CD4-positive, alpha-beta T cell treated with Interleukin-2 at 100 ng/mL for 4 hours (primary cell): ENCODE measurements at regions not wholly inside any gene's neighbourhood (a gene's known extent, or its start where the extent isn't known, plus 50 kb on each side); places are given as distances from the start of the nearest gene placed in this dataset.

ENCODE experiments used
- DNase-seq: peaks from one replicate; pipeline ENCODE4 v3.0.0-alpha.2; 2020; ENCODE audit warnings: low spot score

DNA sequence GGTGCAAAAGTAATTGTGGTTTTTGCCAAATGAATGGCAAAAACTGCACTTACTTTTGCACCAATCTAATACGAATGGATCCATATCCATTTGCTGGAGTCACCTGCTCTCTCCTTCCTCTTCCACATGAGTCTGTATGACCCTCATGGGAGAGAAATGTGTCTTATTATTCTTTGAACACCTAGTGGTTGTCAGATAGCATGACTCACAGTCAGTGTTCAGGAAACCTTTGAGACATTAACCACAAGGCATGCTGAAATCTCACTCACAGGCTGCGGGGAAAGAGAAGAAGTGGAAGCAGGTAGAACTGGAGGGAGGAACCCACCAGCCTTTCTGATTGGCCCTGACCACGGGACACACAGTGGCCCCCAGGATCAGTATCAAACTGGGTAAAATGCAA lies 222.8 kb upstream of the KLF4 start:
- no peak for DNase-seq

DNA sequence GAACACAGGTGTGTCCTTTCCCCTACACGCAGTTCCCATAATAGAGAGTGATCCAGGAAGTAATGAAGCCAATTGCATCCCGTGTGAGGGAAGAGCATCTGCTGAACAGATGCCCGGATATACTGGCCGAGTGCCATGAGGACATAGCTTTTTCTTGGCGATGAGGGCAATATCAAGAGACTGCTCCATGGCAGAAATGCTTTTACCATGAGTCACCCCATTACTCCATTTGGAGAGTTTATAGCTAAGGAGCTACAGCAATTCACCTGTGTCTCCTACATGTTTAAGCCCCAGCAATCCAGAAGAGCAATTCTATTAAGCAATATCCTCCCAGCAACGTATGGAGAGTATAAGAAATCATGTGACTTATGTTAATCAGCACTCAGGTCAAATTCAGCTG lies 222.0 kb upstream of the KLF4 start:
- DNase-seq = no peak

DNA sequence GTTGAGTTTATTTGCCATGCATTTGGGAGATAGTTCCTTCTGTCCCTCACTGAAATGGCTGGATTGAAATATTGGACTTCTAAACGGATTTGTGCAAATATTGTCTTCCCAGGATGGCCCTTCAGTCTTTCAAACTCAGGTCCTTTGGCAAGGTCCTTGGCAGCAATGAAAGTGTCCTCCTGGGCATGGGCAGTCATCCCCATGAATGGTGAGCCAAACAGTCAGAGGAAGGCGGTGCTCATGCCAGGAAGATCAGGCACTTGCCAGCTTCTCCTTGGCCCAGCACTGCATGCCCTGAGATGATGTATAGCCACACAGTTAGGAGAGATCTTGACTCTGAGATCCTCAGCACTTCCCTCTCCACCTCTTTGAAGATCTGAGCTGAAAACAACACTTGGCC lies 221.4 kb upstream of the KLF4 start:
- DNase-seq = no peak

DNA sequence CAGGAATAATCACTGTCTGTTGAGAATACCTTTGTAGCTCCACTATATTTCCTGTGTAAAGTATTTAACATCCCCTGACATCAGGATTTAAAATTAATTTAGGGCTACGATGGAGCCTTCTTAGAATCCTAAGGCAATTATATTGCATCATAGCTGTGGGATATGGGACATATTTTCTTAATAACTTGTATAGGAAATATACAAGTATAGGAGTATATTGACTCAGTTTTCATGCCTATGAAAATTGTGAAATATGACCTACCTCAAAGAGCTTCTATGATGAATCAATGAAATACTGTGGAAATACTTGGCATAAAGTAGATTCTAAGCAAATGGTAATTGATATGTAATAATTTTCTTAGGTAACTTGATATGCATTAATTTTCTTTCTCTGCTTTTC lies 221.0 kb upstream of the KLF4 start:
- DNase-seq = no peak

DNA sequence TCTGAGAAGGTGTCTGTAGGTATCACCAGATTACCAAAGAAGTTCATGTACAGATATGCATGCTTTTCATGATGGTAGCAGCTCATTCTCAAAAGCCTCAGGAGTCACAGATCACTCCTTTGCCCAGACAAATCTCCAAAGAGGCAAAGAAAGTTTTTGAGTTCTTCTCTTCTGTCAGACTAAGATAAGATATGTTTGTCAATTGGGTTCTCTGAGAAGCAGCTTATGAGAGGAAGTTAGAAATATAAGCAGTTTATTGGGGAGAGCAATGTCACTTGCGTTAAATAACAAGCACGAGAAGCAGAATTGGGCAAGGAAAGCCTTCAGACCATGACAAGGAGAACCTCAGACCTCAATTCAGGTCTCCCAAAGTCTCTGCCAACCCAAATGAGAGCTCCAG lies 219.2 kb upstream of the KLF4 start:
- no peak for DNase-seq

DNA sequence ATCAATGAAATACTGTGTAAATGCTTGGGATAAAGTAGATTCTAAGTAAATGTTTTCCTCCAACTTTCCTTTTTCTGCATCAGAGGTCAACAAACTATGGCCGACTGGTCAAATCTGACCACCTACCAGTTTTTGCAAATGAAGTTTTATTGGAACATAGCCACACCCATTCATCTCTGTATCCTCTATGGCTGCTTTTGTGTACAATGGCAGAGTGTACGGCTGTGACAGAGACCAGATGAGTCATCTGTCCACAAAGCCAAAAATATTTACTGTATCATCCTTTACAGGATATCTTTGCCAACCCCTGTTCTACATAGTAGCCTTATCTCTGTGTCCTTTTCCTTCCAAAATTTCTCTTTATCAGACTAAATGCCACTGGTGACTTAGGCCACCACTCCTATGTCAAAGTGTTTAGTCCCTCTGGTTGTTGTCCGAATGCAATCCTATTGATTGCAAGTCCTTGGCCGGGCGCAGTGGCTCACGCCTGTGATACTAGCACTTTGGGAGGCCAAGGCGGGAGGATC lies 218.4 kb upstream of the KLF4 start:
- no peak for DNase-seq

DNA sequence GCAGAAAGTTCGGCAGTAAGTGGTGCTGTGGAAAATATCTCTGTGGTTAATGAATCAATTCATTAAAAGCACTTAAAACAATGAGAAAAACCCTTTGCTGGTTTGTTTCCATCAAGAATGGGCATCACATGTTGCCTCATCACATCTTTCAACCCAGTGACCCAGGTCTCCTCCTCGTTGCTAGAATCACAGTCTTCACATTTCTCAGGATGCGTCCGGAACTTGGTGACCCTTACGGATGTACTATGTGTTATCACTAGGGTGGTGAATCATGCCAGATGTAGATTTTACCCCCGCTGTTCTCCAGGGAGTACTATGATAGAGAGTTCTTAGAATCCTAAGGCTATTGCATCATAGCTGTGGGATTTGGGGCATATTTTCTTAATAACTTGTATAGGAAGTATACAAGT lies 217.9 kb upstream of the KLF4 start:
- DNase-seq = no peak

DNA sequence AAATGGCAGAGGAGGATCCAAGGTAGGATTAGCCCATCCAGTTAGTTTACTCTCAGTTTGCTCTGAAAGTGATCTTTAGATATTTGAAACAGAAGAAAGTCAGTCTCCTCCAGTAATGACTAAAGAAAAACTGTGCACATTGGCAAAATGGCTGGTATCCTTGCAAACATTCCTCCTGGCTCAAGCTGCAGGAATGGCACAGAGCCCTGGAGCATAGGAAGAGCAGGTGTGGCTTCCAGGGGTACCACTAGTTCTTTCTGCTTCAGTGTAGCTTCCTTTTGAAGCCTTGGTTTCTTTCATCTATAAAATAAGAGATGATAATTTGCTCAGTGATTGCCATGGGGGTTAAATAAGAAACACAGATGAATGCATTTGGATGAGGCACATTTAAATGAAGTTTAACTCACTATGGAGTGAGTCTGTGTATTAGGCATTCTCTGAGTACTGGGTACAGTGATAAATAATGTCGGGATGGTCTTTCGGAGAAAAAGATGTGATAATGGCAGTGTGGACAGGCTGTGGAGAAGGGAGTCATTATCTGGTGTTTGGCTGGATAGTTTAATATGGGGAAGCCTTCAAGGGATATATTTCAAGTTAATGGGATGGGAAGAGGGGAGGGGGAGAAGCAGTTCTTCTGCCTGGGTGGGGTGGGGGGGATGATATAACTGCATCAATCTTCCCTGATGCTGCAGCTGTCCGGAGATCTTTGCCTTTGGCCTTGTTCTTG lies 217.3 kb upstream of the KLF4 start:
- DNase-seq = no peak

DNA sequence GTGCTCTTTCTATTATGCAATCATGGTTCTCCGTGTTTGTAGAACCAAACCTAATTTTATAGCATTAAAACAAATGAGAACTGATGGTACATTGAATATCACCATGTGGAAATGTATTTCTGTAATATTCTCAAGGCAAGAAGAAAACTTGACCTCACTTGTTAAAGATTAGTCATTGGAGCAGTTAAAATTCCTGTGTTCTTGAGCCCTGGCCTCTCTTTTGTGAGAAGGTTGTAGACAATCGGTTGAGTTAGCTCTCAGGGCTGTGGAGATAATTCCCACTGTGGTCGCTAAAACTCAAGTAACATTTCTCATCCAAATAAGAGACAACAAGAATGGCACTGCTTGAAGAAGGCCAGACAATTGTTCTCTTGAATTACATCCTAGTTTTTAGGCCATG lies 216.0 kb upstream of the KLF4 start:
- DNase-seq = no peak

DNA sequence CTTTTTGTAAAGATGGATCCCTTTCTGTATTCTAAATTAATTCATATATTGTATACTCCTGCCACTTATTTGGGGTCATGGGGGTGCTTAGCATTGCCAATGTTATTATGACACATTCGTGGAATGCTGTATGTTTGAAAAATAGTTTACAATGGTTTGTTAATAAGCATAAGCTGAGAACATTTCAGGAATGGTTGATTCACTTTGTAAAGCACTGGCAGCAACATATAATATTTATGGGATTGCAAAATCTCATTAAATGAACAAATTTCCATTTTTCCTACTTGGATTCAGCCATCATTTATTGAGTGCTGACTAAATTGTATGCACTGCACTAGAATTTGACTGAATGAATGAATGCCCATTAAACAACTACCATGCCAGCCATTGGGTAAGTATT lies 215.2 kb upstream of the KLF4 start:
- DNase-seq = no peak

DNA sequence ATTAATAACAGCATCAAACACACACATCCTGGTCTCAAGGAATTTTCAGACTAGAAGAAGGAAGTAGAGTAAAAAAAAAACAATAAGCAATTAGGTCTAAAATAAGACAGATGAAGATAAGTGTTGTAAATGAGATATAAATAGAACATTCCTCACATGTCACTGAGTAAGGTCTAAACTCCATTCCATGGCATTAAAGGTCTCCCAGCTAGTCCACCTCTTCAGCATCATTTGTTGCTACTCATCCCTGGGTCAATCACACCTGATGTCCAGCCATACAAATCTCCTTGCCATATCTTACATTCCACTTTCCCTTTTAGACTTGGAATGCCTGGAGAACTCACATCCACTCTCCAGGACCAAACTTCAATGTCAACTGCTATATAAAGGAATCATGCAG lies 214.1 kb upstream of the KLF4 start:
- no peak for DNase-seq

DNA sequence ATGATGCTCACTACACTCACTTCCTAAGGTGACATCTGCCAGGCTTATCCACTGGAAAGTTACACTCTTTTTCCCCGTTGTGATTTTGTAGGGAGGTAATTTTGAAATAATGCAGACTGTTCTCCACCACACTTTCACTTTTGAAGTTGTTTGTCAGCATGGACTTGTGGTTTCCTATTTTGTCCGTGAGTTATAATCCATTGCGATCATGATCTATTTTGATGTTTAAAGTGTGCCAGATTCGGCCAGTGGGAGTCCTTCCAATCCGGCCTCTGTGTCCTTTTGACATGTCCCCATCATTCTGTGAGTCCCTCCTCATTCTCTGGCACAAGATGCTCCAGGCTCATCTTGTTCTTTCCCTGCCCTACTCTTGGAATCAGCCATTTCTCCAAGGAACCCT lies 211.3 kb upstream of the KLF4 start:
- no peak for DNase-seq

DNA sequence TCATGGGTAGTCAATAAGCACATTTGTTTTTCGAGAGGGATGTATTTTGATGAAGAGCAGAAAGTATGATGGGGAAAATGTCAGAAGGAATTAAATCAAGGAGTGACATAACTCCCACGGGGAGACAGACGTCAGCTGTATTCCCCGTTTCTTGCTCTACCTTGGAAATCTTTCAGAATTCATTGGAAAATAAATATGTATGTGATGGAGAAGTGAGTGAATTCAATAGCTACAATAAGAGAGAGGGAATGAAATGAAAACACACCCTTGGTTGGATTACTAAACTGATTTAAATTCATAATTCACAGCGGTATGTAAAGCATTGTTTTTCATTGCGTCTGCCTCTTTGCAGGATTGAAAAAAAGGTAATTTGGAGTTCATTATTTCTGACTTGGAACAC lies 209.7 kb upstream of the KLF4 start:
- DNase-seq = no peak

DNA sequence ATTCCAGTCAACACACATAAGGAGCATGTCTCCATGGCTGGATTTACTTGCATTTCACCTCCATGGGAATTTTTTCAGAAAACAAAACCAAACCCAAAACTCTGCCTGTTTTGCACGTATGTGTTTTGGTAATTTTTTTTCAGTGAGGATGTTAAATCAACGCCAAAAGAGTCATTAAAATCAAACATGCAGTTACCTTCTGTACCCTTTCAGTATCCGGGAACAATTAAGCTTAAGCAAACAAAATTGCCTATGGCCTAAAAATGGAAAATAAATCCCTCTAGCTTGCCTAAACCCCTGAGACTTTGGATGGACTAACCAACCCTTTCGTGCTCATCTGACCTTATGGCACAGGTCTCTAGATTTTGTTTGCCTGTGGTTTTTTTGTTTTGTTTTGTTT lies 209.2 kb upstream of the KLF4 start:
- no peak for DNase-seq

DNA sequence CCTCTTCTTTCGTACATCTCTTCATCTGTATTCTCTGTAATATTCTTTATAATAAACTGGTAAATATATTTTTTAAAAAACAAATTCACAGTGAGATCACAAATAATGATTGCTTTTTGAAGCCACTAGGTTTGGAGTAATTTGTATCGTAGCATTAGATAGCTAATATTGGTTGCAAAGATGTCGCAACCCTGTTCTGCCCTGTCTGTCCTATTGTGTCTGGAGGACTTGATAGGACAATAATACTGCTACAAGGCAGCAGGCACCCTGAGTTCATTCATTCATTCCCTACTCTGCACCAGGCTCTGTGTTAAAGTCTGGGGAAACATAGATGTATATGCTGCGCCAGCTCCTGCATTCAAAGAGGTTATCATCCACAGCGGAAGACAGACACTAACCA lies 206.7 kb upstream of the KLF4 start:
- no peak for DNase-seq

DNA sequence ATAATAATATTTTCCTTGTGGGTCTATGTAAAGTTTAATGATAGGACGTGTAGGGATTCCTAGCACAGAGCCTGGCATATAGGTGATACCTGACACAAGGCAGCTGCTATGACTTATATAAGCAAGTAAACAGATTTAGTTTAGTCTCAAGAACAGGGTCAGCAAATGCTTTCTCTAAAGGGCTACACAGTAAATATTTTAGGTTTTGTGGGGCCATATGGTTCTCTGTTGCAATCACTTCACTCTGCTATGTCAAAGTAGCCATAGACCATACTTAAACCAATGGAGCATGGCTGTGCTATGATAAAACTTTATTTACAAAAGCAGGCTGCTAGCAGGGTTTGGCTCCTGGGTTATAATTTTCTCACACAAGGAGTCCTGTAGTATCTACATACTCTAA lies 204.8 kb upstream of the KLF4 start:
- DNase-seq = no peak

DNA sequence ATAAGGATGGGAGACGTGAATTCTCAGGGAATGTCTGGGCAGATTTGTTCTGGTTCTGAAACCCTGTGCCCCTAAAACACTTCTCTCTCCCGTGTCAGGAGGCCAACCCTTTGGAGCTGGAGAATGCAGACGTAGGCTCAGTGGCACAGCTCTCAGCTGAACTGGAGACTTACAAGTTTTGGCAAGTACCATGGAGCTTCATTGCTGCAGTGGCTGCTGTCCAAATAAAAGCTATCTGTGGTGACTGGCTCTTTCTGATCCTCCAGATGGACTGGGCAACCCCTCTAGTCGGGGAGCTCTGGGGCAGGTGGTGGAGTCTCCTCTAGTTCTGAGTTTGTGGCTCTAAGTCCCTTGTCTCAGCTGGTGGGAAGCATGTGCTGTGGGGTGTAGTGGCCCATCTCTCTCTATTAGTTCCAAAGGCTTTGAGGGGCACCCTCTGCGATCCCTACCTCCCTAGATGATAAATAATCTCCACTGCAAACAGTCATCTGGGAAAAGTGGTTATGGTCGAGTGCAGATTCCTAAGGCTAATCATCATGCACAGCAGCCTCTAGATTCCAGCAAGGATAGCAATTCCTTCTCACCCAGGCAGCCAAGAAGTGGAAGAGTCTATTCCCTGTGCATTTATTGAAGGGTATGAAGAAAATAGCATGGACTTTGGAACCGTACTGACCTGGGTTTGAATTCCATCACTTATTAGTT lies 204.2 kb upstream of the KLF4 start:
- DNase-seq = no peak

DNA sequence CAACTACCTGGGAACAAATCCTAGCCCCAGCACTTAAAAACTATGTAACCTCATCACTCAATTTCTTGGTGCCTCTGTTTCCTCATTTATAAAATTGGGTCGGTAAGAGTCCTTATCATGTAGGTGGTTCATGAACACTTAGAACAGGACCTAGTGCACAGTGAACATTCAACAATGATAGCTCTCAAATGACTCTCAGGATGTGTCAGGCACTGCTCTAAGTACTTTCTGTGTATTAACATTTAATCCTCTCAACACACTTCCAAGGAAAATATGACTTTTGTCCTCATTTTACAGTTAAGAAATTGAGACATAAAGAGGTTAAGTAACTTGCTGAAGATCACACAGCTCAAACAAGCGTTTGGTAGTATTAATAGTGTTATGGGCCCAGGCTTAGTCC lies 202.1 kb upstream of the KLF4 start:
- DNase-seq = no peak

DNA sequence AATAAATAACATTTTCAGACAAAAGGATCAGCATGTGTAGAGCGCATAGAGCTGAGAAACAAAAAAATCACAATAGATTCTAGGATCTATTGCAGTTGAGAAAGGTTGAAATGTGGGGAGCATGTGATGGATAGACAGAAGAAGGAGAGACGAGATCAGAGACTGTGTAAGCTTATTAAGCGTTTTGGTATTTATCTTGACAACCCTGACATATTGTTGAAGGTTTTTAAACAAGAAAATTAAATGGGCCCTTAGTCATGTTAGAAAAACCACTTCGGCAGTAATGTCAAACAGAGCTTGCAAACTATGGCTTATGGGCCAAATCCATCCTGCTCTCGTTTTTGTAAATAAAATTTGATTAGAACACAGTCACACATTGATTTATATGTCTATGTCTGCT lies 200.5 kb upstream of the KLF4 start:
- DNase-seq = no peak

DNA sequence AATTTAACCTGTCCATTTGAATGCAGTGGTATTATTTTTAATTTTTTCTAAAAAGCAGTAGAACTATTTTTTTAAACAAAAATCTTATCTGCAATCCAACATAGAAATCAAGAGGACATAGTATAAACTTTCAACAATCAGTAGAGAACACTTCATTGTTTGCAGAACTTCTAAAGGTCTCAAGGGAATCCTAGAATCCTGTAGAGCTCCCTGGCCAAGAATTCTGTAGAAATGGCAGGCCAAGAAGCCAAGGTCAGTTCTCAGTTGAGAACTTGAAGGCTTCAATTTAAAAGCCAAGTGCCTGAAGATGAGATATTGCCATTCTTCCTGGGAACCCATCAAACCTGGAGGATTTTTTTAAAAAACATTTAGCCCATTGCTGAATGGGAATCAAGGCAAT lies 199.2 kb upstream of the KLF4 start:
- no peak for DNase-seq

DNA sequence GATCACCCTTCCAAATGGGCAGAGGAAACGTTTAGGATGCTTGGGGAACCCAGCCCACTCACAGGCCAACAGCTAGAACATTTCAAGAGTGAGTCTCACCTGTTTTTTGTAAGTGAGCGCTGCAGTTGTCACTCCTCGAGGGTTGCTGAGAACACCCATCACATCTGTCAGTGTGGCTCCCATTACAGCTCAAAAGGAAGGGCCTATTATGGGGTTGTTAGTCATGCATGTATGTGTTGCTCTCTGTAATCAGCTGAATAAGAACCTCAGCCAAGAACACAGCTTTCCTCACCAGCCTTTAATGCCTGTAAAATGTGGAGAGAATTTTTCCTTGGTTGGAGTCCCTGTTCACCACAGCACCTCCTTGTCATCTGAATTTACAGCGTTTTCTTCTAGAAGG lies 196.3 kb upstream of the KLF4 start:
- DNase-seq = no peak

DNA sequence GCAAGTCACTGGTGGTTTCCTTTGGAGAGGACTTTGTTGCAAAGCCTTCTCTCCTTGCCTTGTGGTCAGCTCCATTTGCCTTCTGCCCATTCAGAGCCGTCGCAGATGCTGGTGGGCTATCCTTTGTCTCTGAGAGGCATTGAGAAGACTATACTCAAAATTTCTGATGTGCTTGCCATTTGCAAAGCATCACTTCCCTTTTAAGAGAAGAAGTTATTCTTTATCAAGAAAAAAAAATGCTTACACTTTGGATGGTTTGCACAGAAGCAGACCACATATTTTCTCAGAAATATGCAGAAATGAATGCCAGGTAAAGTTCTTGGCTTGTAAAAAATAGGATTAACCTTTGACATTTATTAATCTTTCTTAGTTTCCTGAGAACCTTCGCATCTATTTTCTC lies 195.8 kb upstream of the KLF4 start:
- no peak for DNase-seq

DNA sequence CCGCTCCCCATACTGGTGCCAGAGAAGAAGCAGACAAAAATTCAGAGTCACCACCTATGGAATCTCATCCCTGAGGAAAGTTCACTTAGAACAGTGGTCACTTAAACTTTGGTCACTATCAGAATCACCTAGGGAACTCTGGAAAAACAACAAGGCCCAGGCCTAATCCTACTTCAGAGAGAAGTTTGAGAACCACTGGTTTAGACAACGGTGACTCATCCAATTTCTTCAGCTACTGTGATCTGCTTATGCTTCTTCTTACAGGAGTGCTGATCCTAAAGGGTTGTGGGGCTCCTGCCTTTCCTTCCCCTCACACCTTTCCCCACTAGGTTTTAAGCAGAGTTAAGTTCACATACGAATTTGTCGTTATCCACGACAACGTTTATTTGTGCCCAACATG lies 194.7 kb upstream of the KLF4 start:
- no peak for DNase-seq

DNA sequence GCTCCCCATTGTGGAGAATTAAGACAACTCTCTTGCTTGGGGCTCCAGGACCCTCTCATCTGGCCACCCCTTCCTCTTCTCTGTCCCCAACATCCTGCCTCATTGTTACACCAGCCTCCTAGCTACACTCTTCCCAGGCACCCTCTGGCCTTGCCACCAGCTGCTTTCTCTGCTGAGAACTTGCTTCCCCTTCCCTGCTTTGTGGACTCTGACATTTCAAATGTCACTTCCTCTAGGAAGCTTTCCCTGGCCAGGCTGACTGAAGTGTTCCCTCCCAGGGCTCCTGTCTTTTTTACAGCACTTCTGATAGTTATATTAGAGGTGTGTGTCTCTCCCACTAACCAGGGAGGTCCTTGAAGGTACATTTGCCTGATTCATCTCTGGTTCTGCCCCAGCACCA lies 194.0 kb upstream of the KLF4 start:
- DNase-seq = no peak
